ENCODE measurements at regions not wholly inside any gene's neighbourhood (a gene's known extent, or its start where the extent isn't known, plus 50 kb on each side); places are given as distances from the start of the nearest gene placed in this dataset.
A peak's percentile ranks its signal among the peaks of the same experiment; 100 is the strongest.

GRCh38 chr4:170623899-170624298 lies 534.1 kb upstream of the AADAT start:
- Mint-ChIP-seq H3K27me3 (no peaks in the 10 kb centered on the region), H3K9me3 (peaks cover 3% of the 10 kb centered on the region), H3K4me3 (no peak overlapping the region), H3K4me1 (no peaks in the 10 kb centered on the region), H3K27ac (no peak overlapping the region), H3K36me3 (ENCODE audit: low read depth) (no peaks in the 10 kb centered on the region)
- ChIA-PET POLR2A (no interaction called here), CTCF (no interaction called here)
- no peak for DNase-seq

GRCh38 chr4:170610434-170610833 lies 520.7 kb upstream of the AADAT start:
- DNase-seq = no peak
- Mint-ChIP-seq H3K27me3 (no peaks in the 10 kb centered on the region), H3K36me3 (ENCODE audit: low read depth) (no peaks in the 10 kb centered on the region), H3K27ac (no peak overlapping the region), H3K9me3 (peaks cover 4% of the 10 kb centered on the region), H3K4me3 (no peak overlapping the region), H3K4me1 (no peaks in the 10 kb centered on the region)
- ChIA-PET CTCF (no interaction called here), POLR2A (no interaction called here)

GRCh38 chr4:170599894-170600293 lies 510.1 kb upstream of the AADAT start:
- H3K4me1 Mint-ChIP-seq = no peaks in the 10 kb centered on the region
- H3K4me3 Mint-ChIP-seq = no peak overlapping the region
- H3K36me3 Mint-ChIP-seq (ENCODE audit: low read depth) = no peaks in the 10 kb centered on the region
- H3K27ac Mint-ChIP-seq = no peak overlapping the region
- ChIA-PET CTCF (no interaction called here), POLR2A (no interaction called here)
- H3K27me3 Mint-ChIP-seq = no peaks in the 10 kb centered on the region
- no peak for DNase-seq
- H3K9me3 Mint-ChIP-seq = no peaks in the 10 kb centered on the region

GRCh38 chr4:170591076-170591475 lies 501.3 kb upstream of the AADAT start:
- ChIA-PET CTCF (no interaction called here), POLR2A (no interaction called here)
- no peak overlapping the region for H3K27ac Mint-ChIP-seq
- no peaks in the 10 kb centered on the region for H3K27me3 Mint-ChIP-seq
- no peak overlapping the region for H3K4me3 Mint-ChIP-seq
- no peaks in the 10 kb centered on the region for H3K36me3 Mint-ChIP-seq (ENCODE audit: low read depth)
- H3K4me1 Mint-ChIP-seq = no peaks in the 10 kb centered on the region
- DNase-seq = no peak
- H3K9me3 Mint-ChIP-seq = peaks cover 3% of the 10 kb centered on the region

- DNase-seq = no peak
- no peaks in the 10 kb centered on the region for H3K36me3 Mint-ChIP-seq (ENCODE audit: low read depth)
- H3K4me1 Mint-ChIP-seq = no peaks in the 10 kb centered on the region
- no peak overlapping the region for H3K4me3 Mint-ChIP-seq
- H3K9me3 Mint-ChIP-seq = peaks cover 3% of the 10 kb centered on the region
- H3K27me3 Mint-ChIP-seq = no peaks in the 10 kb centered on the region
- H3K27ac Mint-ChIP-seq = no peak overlapping the region
- ChIA-PET POLR2A (interaction anchor here (0.7 kb wide), 1 partner anchor 79 kb away, joined by 3 read pairs; no protein-coding TSS in a partner anchor), CTCF (no interaction called here)
Observed at GRCh38 chr4:170589597-170590191, 499.9 kb upstream of the AADAT start.

GRCh38 chr4:170581969-170582368 lies 492.2 kb upstream of the AADAT start:
- Mint-ChIP-seq H3K4me3 (no peak overlapping the region), H3K4me1 (no peaks in the 10 kb centered on the region), H3K36me3 (ENCODE audit: low read depth) (no peaks in the 10 kb centered on the region), H3K27ac (no peak overlapping the region), H3K9me3 (peaks cover 8% of the 10 kb centered on the region), H3K27me3 (no peaks in the 10 kb centered on the region)
- CTCF ChIA-PET = no interaction called here
- DNase-seq = no peak
- POLR2A ChIA-PET = no interaction called here

- H3K36me3 Mint-ChIP-seq (ENCODE audit: low read depth) = no peaks in the 10 kb centered on the region
- no peaks in the 10 kb centered on the region for H3K4me1 Mint-ChIP-seq
- no peak overlapping the region for H3K4me3 Mint-ChIP-seq
- peaks cover 8% of the 10 kb centered on the region for H3K9me3 Mint-ChIP-seq
- DNase-seq = no peak
- ChIA-PET POLR2A (no interaction called here), CTCF (no interaction called here)
- no peak overlapping the region for H3K27ac Mint-ChIP-seq
- no peaks in the 10 kb centered on the region for H3K27me3 Mint-ChIP-seq
Observed at GRCh38 chr4:170581322-170581721, 491.6 kb upstream of the AADAT start.

GRCh38 chr4:170580651-170581050 lies 490.9 kb upstream of the AADAT start:
- no peak overlapping the region for H3K27ac Mint-ChIP-seq
- no peaks in the 10 kb centered on the region for H3K4me1 Mint-ChIP-seq
- H3K27me3 Mint-ChIP-seq = no peaks in the 10 kb centered on the region
- H3K4me3 Mint-ChIP-seq = no peak overlapping the region
- DNase-seq = no peak
- H3K36me3 Mint-ChIP-seq (ENCODE audit: low read depth) = no peaks in the 10 kb centered on the region
- ChIA-PET POLR2A (no interaction called here), CTCF (no interaction called here)
- H3K9me3 Mint-ChIP-seq = peaks cover 8% of the 10 kb centered on the region

- Mint-ChIP-seq H3K27me3 (no peaks in the 10 kb centered on the region), H3K4me3 (no peak overlapping the region), H3K4me1 (no peaks in the 10 kb centered on the region), H3K9me3 (no peaks in the 10 kb centered on the region), H3K36me3 (ENCODE audit: low read depth) (no peaks in the 10 kb centered on the region), H3K27ac (no peak overlapping the region)
- ChIA-PET POLR2A (no interaction called here), CTCF (no interaction called here)
- no peak for DNase-seq
Observed at GRCh38 chr4:170538821-170539473, 449.2 kb upstream of the AADAT start.

- ChIA-PET POLR2A (no interaction called here), CTCF (no interaction called here)
- Mint-ChIP-seq H3K4me3 (no peak overlapping the region), H3K27ac (no peak overlapping the region), H3K9me3 (no peaks in the 10 kb centered on the region), H3K27me3 (no peaks in the 10 kb centered on the region), H3K36me3 (ENCODE audit: low read depth) (no peaks in the 10 kb centered on the region), H3K4me1 (no peaks in the 10 kb centered on the region)
- DNase-seq = no peak
Observed at GRCh38 chr4:170529748-170530722, 440.3 kb upstream of the AADAT start.

- ChIA-PET POLR2A (no interaction called here), CTCF (no interaction called here)
- Mint-ChIP-seq H3K9me3 (no peaks in the 10 kb centered on the region), H3K36me3 (ENCODE audit: low read depth) (no peaks in the 10 kb centered on the region), H3K4me3 (no peak overlapping the region), H3K27me3 (no peaks in the 10 kb centered on the region), H3K4me1 (no peaks in the 10 kb centered on the region), H3K27ac (no peak overlapping the region)
- no peak for DNase-seq
Observed at GRCh38 chr4:170526471-170526870, 436.7 kb upstream of the AADAT start.

GRCh38 chr4:170522427-170522970 lies 432.7 kb upstream of the AADAT start:
- H3K27ac Mint-ChIP-seq = no peak overlapping the region
- no peaks in the 10 kb centered on the region for H3K4me1 Mint-ChIP-seq
- H3K4me3 Mint-ChIP-seq = no peak overlapping the region
- ChIA-PET CTCF (no interaction called here), POLR2A (no interaction called here)
- DNase-seq = no peak
- H3K36me3 Mint-ChIP-seq (ENCODE audit: low read depth) = no peaks in the 10 kb centered on the region
- H3K9me3 Mint-ChIP-seq = no peaks in the 10 kb centered on the region
- H3K27me3 Mint-ChIP-seq = no peaks in the 10 kb centered on the region

GRCh38 chr4:170497689-170498088 lies 407.9 kb upstream of the AADAT start:
- H3K4me1 Mint-ChIP-seq = no peaks in the 10 kb centered on the region
- H3K27me3 Mint-ChIP-seq = no peaks in the 10 kb centered on the region
- H3K4me3 Mint-ChIP-seq = peak overlapping the region; percentile 66
- H3K27ac Mint-ChIP-seq = no peak overlapping the region
- H3K36me3 Mint-ChIP-seq (ENCODE audit: low read depth) = no peaks in the 10 kb centered on the region
- no peak for DNase-seq
- no peaks in the 10 kb centered on the region for H3K9me3 Mint-ChIP-seq
- CTCF ChIA-PET = no interaction called here
- POLR2A ChIA-PET = no interaction called here
